Endothelial cell of umbilical vein (primary cell): ENCODE measurements at regions not wholly inside any gene's neighbourhood (a gene's known extent, or its start where the extent isn't known, plus 50 kb on each side); places are given as distances from the start of the nearest gene placed in this dataset.

Source experiments
- BruUV-seq: library from RNA; stranded (reverse); fragments of 400-500 nt; replicated peaks from 2 replicates; lab custom pipeline; 2021; lab: Mats Ljungman, UMichigan
- CTCF ChIA-PET: fragments of 300-600, 350-600 bp; sonication (Branson Sonifier 250); formaldehyde crosslinking; loops from one replicate; lab custom pipeline; 2021; ENCODE audit warnings: antibody characterized with exemption, inconsistent platforms; lab: Charles Lee
- POLR2A ChIA-PET: fragments of 300-600, 350-600 bp; sonication (Branson Sonifier 250); formaldehyde crosslinking; loops from one replicate; lab custom pipeline; 2021; ENCODE audit warnings: antibody characterized with exemption, inconsistent platforms; lab: Charles Lee
- DNase-seq: peaks from one replicate; pipeline ENCODE4 v3.0.0-alpha.2; 2011; ENCODE audit warnings: low read depth, low spot score
- FAIRE-seq: peaks from 2 replicates; lab custom pipeline; 2011; peaks lifted over from hg19 to GRCh38; lab: Jason Lieb, UNC
- H2AFZ ChIP-seq: 2 replicates; pipeline ENCODE4 v1.6.0; 2012; ENCODE audit warnings: low read depth, low read length, control low read depth, inconsistent platforms
- H3K27ac ChIP-seq: 2 replicates; pipeline ENCODE4 v1.5.1; 2011; ENCODE audit warnings: low read depth, mild to moderate bottlenecking, control low read depth, low read length, moderate library complexity; ENCODE audit not compliant: insufficient read depth
- H3K27me3 ChIP-seq, 2 experiments: 2 replicates each; pipeline versions ENCODE4 v1.6.0 to v1.6.1; 2011; ENCODE audit warnings: low read length in 2 of 2, mixed read lengths in 1 of 2; ENCODE audit not compliant: control insufficient read depth in 2 of 2, insufficient read depth in 2 of 2
- H3K36me3 ChIP-seq, 2 experiments: 2 replicates in 1 of 2; 3 replicates in 1 of 2; pipeline ENCODE4 v1.5.1; 2011; ENCODE audit warnings: low read length in 2 of 2, mild to moderate bottlenecking in 1 of 2, moderate library complexity in 1 of 2; ENCODE audit not compliant: control insufficient read depth in 2 of 2, insufficient read depth in 2 of 2; ENCODE audit errors: extremely low read depth in 1 of 2
- H3K4me1 ChIP-seq: 3 replicates; pipeline ENCODE4 v1.5.1; 2011; ENCODE audit warnings: mild to moderate bottlenecking, low read length; ENCODE audit not compliant: control insufficient read depth, insufficient read depth; ENCODE audit errors: extremely low read depth
- H3K4me2 ChIP-seq: 2 replicates; pipeline ENCODE4 v1.6.1; 2011; ENCODE audit warnings: low read length, control low read depth, mixed read lengths; ENCODE audit not compliant: insufficient read depth
- H3K4me3 ChIP-seq, 3 experiments: fragments of 200-600 bp in 1 of 3; sonication (generic), shearing (Covaris generic) in 1 of 3; replicated peaks in 1 of 3; 2 replicates each; pipeline ENCODE4 v1.5.1; 2011 to 2016; ENCODE audit warnings: control low read depth in 3 of 3, low read length in 3 of 3, mild to moderate bottlenecking in 2 of 3, inconsistent platforms in 1 of 3, low read depth in 1 of 3, moderate library complexity in 1 of 3; ENCODE audit not compliant: insufficient read depth in 1 of 3
- H3K79me2 ChIP-seq: 2 replicates; pipeline ENCODE4 v1.6.0; 2012; ENCODE audit warnings: low read length, inconsistent platforms; ENCODE audit not compliant: control insufficient read depth, insufficient read depth
- H3K9ac ChIP-seq: replicated peaks from 2 replicates; pipeline ENCODE3; 2011; ENCODE audit warnings: low read length, control low read depth; ENCODE audit not compliant: insufficient read depth; ENCODE audit errors: extremely low read depth
- H3K9me1 ChIP-seq: replicated peaks from 3 replicates; pipeline ENCODE4 v1.6.0; 2011; ENCODE audit warnings: mild to moderate bottlenecking, low read length; ENCODE audit not compliant: control insufficient read depth, insufficient read depth; ENCODE audit errors: extremely low read depth
- H3K9me3 ChIP-seq: replicated peaks from 2 replicates; pipeline ENCODE4 v1.5.1; 2012; ENCODE audit warnings: low read length, inconsistent platforms; ENCODE audit not compliant: control insufficient read depth, insufficient read depth
- H4K20me1 ChIP-seq: replicated peaks from 2 replicates; pipeline ENCODE3; 2011; ENCODE audit warnings: mild to moderate bottlenecking, low read length; ENCODE audit not compliant: control insufficient read depth, insufficient read depth; ENCODE audit errors: extremely low read depth
- CTCF ChIP-seq, 2 donors: IDR thresholded peaks; 1 replicate in 1 of 2; 2 replicates in 1 of 2; pipeline ENCODE4 v1.5.1; 2011; ENCODE audit warnings: low read length in 2 of 2, mild to moderate bottlenecking in 2 of 2, moderate library complexity in 2 of 2, control low read depth in 1 of 2, inconsistent platforms in 1 of 2, low read depth in 1 of 2; ENCODE audit not compliant: insufficient read depth in 1 of 2; ENCODE audit errors: extremely low read depth in 1 of 2
- EZH2 ChIP-seq: IDR thresholded peaks from 2 replicates; pipeline ENCODE4 v1.6.1; 2012; ENCODE audit warnings: borderline replicate concordance, low read depth, mild to moderate bottlenecking, moderate library complexity, low read length, inconsistent platforms; ENCODE audit not compliant: severe bottlenecking
- FOS ChIP-seq: IDR thresholded peaks from 2 replicates; pipeline ENCODE4 v1.6.1; 2011; ENCODE audit warnings: mild to moderate bottlenecking, low read length, moderate library complexity, borderline replicate concordance; ENCODE audit not compliant: insufficient read depth
- GATA2 ChIP-seq: IDR thresholded peaks from 2 replicates; pipeline ENCODE4 v1.7.0; 2011; ENCODE audit warnings: low read depth, mild to moderate bottlenecking, moderate library complexity, mixed read lengths, low read length; ENCODE audit not compliant: insufficient read length, insufficient read depth
- JUN ChIP-seq: IDR thresholded peaks from 2 replicates; pipeline ENCODE4 v1.6.1; 2011; ENCODE audit warnings: borderline replicate concordance, low read depth; ENCODE audit not compliant: insufficient read length, insufficient read depth
- MYC ChIP-seq: IDR thresholded peaks from one replicate; pipeline ENCODE4 v1.6.1; 2011; ENCODE audit warnings: mild to moderate bottlenecking, low read depth, low read length
- POLR2A ChIP-seq: IDR thresholded peaks from 2 replicates; pipeline ENCODE4 v1.6.1; 2012; ENCODE audit warnings: low read depth, mild to moderate bottlenecking, control low read depth, low read length
- POLR2AphosphoS5 ChIP-seq: IDR thresholded peaks from 2 replicates; pipeline ENCODE4 v1.6.1; 2012; ENCODE audit warnings: low read depth, mild to moderate bottlenecking, control low read depth, low read length, moderate library complexity; ENCODE audit not compliant: insufficient read depth
- dilution Hi-C: fragments of 300-500 bp; cut with MboI; formaldehyde crosslinking; loops from one replicate; pipeline ENCODE4 v1.15.0; 2019; ENCODE audit warnings: low sequenced_read_pairs; ENCODE audit not compliant: extremely low pct_ligation_motif_present
- intact Hi-C: fragments of 100-400 bp; cut with micrococcal nuclease; formaldehyde crosslinking; loops from one replicate; pipeline ENCODE4 v1.10.0; 2022
- TF ChIP-seq, protein P1 (sequence below): IDR thresholded peaks from 2 replicates; pipeline ENCODE4 v1.6.1; 2011; ENCODE audit not compliant: insufficient read depth, insufficient read length

DNA sequence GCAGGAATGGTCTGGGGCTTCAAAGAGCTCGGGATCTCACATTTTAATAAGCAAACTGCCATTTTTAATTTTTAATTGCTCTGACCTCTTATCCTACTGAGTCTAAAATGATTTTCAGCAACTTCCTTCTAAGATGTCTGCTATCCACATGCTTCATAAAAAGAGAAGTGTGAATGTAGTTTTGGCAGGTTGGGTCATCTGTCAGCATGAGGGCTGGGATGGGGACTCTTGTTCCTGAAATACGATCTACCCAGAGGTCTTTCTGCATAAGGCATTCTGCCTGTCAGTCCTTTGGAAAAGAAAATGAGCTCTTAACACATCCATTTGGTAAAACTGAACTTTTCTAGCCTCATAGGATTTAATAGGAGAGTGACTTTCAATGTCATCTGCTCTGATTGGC, 252.8 kb upstream of the APCDD1 start:
- H3K9me1 ChIP-seq: no peaks in the 10 kb centered on the region
- H3K9me3 ChIP-seq: no peaks in the 10 kb centered on the region
- no peak for DNase-seq
- BruUV-seq: no TSS peak
- H4K20me1 ChIP-seq: no peaks in the 10 kb centered on the region
- H3K4me3 ChIP-seq: no peak overlapping the region
- H3K4me2 ChIP-seq: no peak overlapping the region
- no peaks in the 10 kb centered on the region for H3K79me2 ChIP-seq
- H3K27ac ChIP-seq: no peak overlapping the region
- H3K9ac ChIP-seq: no peak overlapping the region
- ChIA-PET CTCF (no interaction called here), POLR2A (no interaction called here)
- dilution Hi-C loops: no loop called here
- no peaks in the 10 kb centered on the region for H3K36me3 ChIP-seq
- peaks cover 0 to 1% of the 10 kb centered on the region in 2 experiments for H3K27me3 ChIP-seq
- intact Hi-C loops: no loop called here
- no peak overlapping the region for H2AFZ ChIP-seq
- no peaks in the 10 kb centered on the region for H3K4me1 ChIP-seq
- FAIRE-seq: no peak
- TF ChIP-seq GATA2 (no peak), EZH2 (no peak), FOS (no peak), POLR2AphosphoS5 (no peak), POLR2A (no peak), MYC (no peak), JUN (no peak), CTCF (IDR thresholded peaks at IDR 0.05; ENCODE audit: extremely low read depth in 1 of 2, insufficient read depth in 1 of 2, low read depth in 1 of 2, low read length in 2 of 2) (no peak)
- TF ChIP-seq, protein P1, sequence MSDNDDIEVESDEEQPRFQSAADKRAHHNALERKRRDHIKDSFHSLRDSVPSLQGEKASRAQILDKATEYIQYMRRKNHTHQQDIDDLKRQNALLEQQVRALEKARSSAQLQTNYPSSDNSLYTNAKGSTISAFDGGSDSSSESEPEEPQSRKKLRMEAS: no peak
